K562 (cell line): ENCODE measurements at regions not wholly inside any gene's neighbourhood (a gene's known extent, or its start where the extent isn't known, plus 50 kb on each side); places are given as distances from the start of the nearest gene placed in this dataset.

Experiments used
- BACH1 ChIP-seq: fragments of 200-800 bp; sonication (Bioruptor generic); IDR thresholded peaks from 2 replicates; pipeline ENCODE4 v1.6.1; 2016; ENCODE audit warnings: missing genetic modification characterization, missing compliant biosample characterization
- CBFB ChIP-seq: sonication (generic); formaldehyde crosslinking; IDR thresholded peaks from 2 replicates; pipeline ENCODE4 v1.4.0; 2020; ENCODE audit warnings: mild to moderate bottlenecking, missing genetic modification reagents
- MCM3 ChIP-seq: fragments of 450-650 bp; IDR thresholded peaks from 2 replicates; pipeline ENCODE4 v1.6.1; 2016
- NFE2 ChIP-seq: IDR thresholded peaks from 2 replicates; pipeline ENCODE4 v1.6.1; 2014; ENCODE audit warnings: antibody characterized with exemption, low read depth
- POLR2A ChIP-seq: fragments of 450-650 bp; conservative IDR thresholded peaks from 2 replicates; pipeline ENCODE4 v1.6.1; 2016
- PTBP1 ChIP-seq: fragments of 200-400 bp; formaldehyde crosslinking; IDR thresholded peaks from 2 replicates; pipeline ENCODE4 v1.6.1; 2017; ENCODE audit warnings: low read depth, low read length
- RERE ChIP-seq: sonication (generic); formaldehyde crosslinking; IDR thresholded peaks from 2 replicates; pipeline ENCODE4 v1.8.0; 2023; ENCODE audit warnings: missing genetic modification reagents, mild to moderate bottlenecking, borderline replicate concordance
- ZNF583 ChIP-seq: fragments of 250-450 bp; sonication (Bioruptor Pico); IDR thresholded peaks from 2 replicates; pipeline ENCODE4 v1.4.0; 2020
- ZNF764 ChIP-seq: fragments of 250-450 bp; sonication (Bioruptor Pico); IDR thresholded peaks from 2 replicates; pipeline ENCODE4 v1.4.0; 2020; ENCODE audit warnings: low read depth, mild to moderate bottlenecking, moderate library complexity

GRCh38 chr10:107919626-107920235 lies 755.2 kb upstream of the SORCS1 start (continued):
- TF ChIP-seq RERE (CRISPR knock-in tag): no peak
- TF ChIP-seq PTBP1: no peak
- TF ChIP-seq MCM3: no peak
- TF ChIP-seq ZNF764 (CRISPR knock-in tag): no peak
- TF ChIP-seq BACH1 (tag): no peak
- TF ChIP-seq ZNF583 (CRISPR knock-in tag): no peak
- TF ChIP-seq POLR2A: no peak
- TF ChIP-seq NFE2: no peak
- TF ChIP-seq CBFB (CRISPR knock-in tag): no peak
